ENCODE measurements at regions not wholly inside any gene's neighbourhood (a gene's known extent, or its start where the extent isn't known, plus 50 kb on each side); places are given as distances from the start of the nearest gene placed in this dataset.

- TF ChIP-seq CTCF (IDR thresholded peaks at IDR 0.05; ENCODE audit: control insufficient read depth, extremely low read depth, insufficient read depth), result no peak
- no peak for DNase-seq (ENCODE audit: low read depth)
- H3K4me3 ChIP-seq (ENCODE audit: low read depth, low read length), result no peak overlapping the region
These were observed 264.4 kb upstream of the CDH10 start for GRCh38 chr5:24909210-24909609.

- DNase-seq (ENCODE audit: low read depth), result no peak
- TF ChIP-seq CTCF (IDR thresholded peaks at IDR 0.05; ENCODE audit: control insufficient read depth, extremely low read depth, insufficient read depth), result no peak
These were observed 261.9 kb upstream of the CDH10 start for GRCh38 chr5:24906689-24907088.

GRCh38 chr5:24904981-24905517 lies 260.3 kb upstream of the CDH10 start:
- TF ChIP-seq CTCF (IDR thresholded peaks at IDR 0.05; ENCODE audit: control insufficient read depth, extremely low read depth, insufficient read depth), result no peak
- no peak overlapping the region for H3K4me3 ChIP-seq (ENCODE audit: low read depth, low read length)
- no peak for DNase-seq (ENCODE audit: low read depth)

More at GRCh38 chr5:24906689-24907088, 261.9 kb upstream of the CDH10 start:
- H3K4me3 ChIP-seq (ENCODE audit: low read depth, low read length), result no peak overlapping the region

- no peak for TF ChIP-seq CTCF (IDR thresholded peaks at IDR 0.05; ENCODE audit: control insufficient read depth, extremely low read depth, insufficient read depth)
- H3K4me3 ChIP-seq (ENCODE audit: low read depth, low read length), result no peak overlapping the region
- no peak for DNase-seq (ENCODE audit: low read depth)
These were observed 254.4 kb upstream of the CDH10 start for GRCh38 chr5:24899180-24899579.

GRCh38 chr5:24864244-24864643 lies 219.5 kb upstream of the CDH10 start:
- TF ChIP-seq CTCF (IDR thresholded peaks at IDR 0.05; ENCODE audit: control insufficient read depth, extremely low read depth, insufficient read depth), result no peak
- H3K4me3 ChIP-seq (ENCODE audit: low read depth, low read length), result no peak overlapping the region
- DNase-seq (ENCODE audit: low read depth), result no peak

GRCh38 chr5:24862117-24862516 lies 217.3 kb upstream of the CDH10 start:
- DNase-seq (ENCODE audit: low read depth), result no peak
- no peak for TF ChIP-seq CTCF (IDR thresholded peaks at IDR 0.05; ENCODE audit: control insufficient read depth, extremely low read depth, insufficient read depth)
- no peak overlapping the region for H3K4me3 ChIP-seq (ENCODE audit: low read depth, low read length)

GRCh38 chr5:24855485-24855884 lies 210.7 kb upstream of the CDH10 start:
- H3K4me3 ChIP-seq (ENCODE audit: low read depth, low read length), result no peak overlapping the region
- DNase-seq (ENCODE audit: low read depth), result no peak
- no peak for TF ChIP-seq CTCF (IDR thresholded peaks at IDR 0.05; ENCODE audit: control insufficient read depth, extremely low read depth, insufficient read depth)

Data from LNCaP clone FGC (cell line).